HCT116 (cell line): ENCODE measurements at regions not wholly inside any gene's neighbourhood (a gene's known extent, or its start where the extent isn't known, plus 50 kb on each side); places are given as distances from the start of the nearest gene placed in this dataset.
"Not testable (repeated sequence)": the region's sequence is repeated elsewhere in the genome, so short reads cannot be mapped to it uniquely, and the experiment has no call there.

Source experiments
- CBX3 ChIP-seq: IDR thresholded peaks from 2 replicates; pipeline ENCODE4 v1.6.1; 2012; ENCODE audit warnings: low read depth
- CTCF ChIP-seq, 3 experiments: fragments of 200-600 bp in 1 of 3; sonication (generic) in 1 of 3; IDR thresholded peaks in 2 of 3; conservative IDR thresholded peaks in 1 of 3; 2 replicates each; pipeline ENCODE4 v1.5.1; 2012 to 2017; ENCODE audit warnings: low read depth in 2 of 3, low read length in 2 of 3, antibody characterized with exemption in 1 of 3, borderline replicate concordance in 1 of 3, control low read depth in 1 of 3, mild to moderate bottlenecking in 1 of 3, mixed read lengths in 1 of 3, mixed run types in 1 of 3, moderate library complexity in 1 of 3; ENCODE audit not compliant: insufficient read depth in 1 of 3
- EGR1 ChIP-seq: IDR thresholded peaks from 2 replicates; pipeline ENCODE4 v1.6.1; 2012; ENCODE audit warnings: low read depth
- EZH2 ChIP-seq: fragments of 200-600 bp; sonication (generic); IDR thresholded peaks from 2 replicates; pipeline ENCODE4 v1.6.1; 2017; ENCODE audit warnings: antibody characterized with exemption, mixed run types
- EZH2phosphoT487 ChIP-seq: fragments of 200-600 bp; IDR thresholded peaks from 2 replicates; pipeline ENCODE4 v1.6.1; 2018; ENCODE audit warnings: antibody characterized with exemption, borderline replicate concordance
- POLR2A ChIP-seq: IDR thresholded peaks from 2 replicates; pipeline ENCODE4 v1.7.0; 2011; ENCODE audit warnings: borderline replicate concordance; ENCODE audit not compliant: insufficient read depth, insufficient read length; ENCODE audit errors: extremely low read depth
- POLR2AphosphoS5 ChIP-seq: IDR thresholded peaks from 2 replicates; pipeline ENCODE4 v1.6.1; 2011; ENCODE audit warnings: mild to moderate bottlenecking, low read depth, low read length, moderate library complexity
- REST ChIP-seq: IDR thresholded peaks from 2 replicates; pipeline ENCODE4 v1.6.1; 2012; ENCODE audit warnings: low read depth
- SP1 ChIP-seq: IDR thresholded peaks from 2 replicates; pipeline ENCODE4 v1.6.1; 2012; ENCODE audit warnings: low read depth
- TCF7L2 ChIP-seq: IDR thresholded peaks from 2 replicates; pipeline ENCODE4 v1.7.0; 2011; ENCODE audit warnings: borderline replicate concordance, inconsistent platforms; ENCODE audit not compliant: insufficient read depth, insufficient read length; ENCODE audit errors: extremely low read depth

- not testable (repeated sequence) for TF ChIP-seq SP1; CTCF (IDR thresholded peaks at IDR 0.05 in 2 of 3, conservative IDR thresholded peaks at IDR 0.05 in 1 of 3; ENCODE audit: borderline replicate concordance in 1 of 3, insufficient read depth in 1 of 3, low read depth in 2 of 3, low read length in 2 of 3); POLR2A; EZH2; POLR2AphosphoS5; EGR1; REST; TCF7L2; CBX3; EZH2phosphoT487
Measured at GRCh38 chr4:23408913-23409312, 480.9 kb downstream of the PPARGC1A start.
